ENCODE measurements at regions not wholly inside any gene's neighbourhood (a gene's known extent, or its start where the extent isn't known, plus 50 kb on each side); places are given as distances from the start of the nearest gene placed in this dataset.

GRCh38 chr4:45869184-45869583 is 254.7 kb downstream of the GABRG1 start:
- TF ChIP-seq CTCF (IDR thresholded peaks at IDR 0.05; ENCODE audit: low read depth, low read length, poor library complexity, severe bottlenecking) = no peak
- TF ChIP-seq EZH2phosphoT487 (IDR thresholded peaks at IDR 0.05; ENCODE audit: borderline replicate concordance, low read length) = no peak

Data from DOHH2 (cell line).